NCI-H2029 (cell line): ENCODE measurements at regions not wholly inside any gene's neighbourhood (a gene's known extent, or its start where the extent isn't known, plus 50 kb on each side); places are given as distances from the start of the nearest gene placed in this dataset.

ENCODE experiments used
- DNase-seq: peaks from one replicate; lab custom pipeline; 2025; lab: John Stamatoyannopoulos, UW

GRCh38 chr2:8617048-8617447 lies 64.8 kb upstream of the ID2 start:
- DNase-seq: no peak

DNA sequence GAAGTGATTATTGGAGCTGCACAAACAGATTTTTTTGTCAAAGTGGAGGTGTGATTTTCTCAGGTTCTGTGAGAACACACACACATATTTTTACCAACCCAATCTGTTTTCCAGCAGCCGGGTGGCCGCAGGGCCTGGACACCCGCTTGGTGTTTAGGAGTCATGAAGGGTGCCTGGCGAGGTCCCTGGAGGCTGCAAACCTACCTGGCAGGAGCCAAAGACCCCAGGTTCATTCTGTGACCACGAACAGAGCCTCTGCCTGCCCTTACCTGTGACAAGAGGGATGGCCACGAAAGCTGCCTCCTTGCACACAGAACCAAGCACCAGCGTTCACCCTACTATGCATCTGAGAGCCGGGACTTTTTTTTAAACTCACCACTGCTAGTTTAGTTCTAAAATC lies 64.3 kb upstream of the ID2 start:
- no peak for DNase-seq

DNA sequence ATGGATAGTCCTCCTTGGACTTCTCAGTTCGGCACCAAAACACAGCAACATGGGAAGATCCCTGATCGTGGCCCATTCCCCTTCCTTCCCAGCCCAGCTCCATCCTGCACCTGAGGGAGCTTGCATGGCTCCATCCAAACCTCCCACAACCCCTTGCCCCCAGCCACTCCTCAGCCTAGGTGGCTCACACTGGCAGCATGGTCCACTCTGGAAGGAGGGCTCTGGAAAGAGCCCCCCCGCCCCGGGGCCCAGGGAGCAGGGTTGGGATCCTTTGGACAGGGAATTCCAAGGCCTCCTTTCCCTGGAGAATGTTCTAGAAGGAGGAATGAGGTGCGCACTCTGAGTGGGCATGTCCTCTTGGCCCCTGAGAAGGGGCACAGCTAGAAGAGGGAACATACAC lies 62.8 kb upstream of the ID2 start:
- no peak for DNase-seq

GRCh38 chr2:8620611-8621382 lies 61.1 kb upstream of the ID2 start:
- no peak for DNase-seq

GRCh38 chr2:8622199-8622911 lies 59.5 kb upstream of the ID2 start:
- no peak for DNase-seq

- DNase-seq: no peak
Measured at GRCh38 chr2:8622924-8623465, 58.9 kb upstream of the ID2 start.

GRCh38 chr2:8623576-8623957 lies 58.3 kb upstream of the ID2 start:
- no peak for DNase-seq

DNA sequence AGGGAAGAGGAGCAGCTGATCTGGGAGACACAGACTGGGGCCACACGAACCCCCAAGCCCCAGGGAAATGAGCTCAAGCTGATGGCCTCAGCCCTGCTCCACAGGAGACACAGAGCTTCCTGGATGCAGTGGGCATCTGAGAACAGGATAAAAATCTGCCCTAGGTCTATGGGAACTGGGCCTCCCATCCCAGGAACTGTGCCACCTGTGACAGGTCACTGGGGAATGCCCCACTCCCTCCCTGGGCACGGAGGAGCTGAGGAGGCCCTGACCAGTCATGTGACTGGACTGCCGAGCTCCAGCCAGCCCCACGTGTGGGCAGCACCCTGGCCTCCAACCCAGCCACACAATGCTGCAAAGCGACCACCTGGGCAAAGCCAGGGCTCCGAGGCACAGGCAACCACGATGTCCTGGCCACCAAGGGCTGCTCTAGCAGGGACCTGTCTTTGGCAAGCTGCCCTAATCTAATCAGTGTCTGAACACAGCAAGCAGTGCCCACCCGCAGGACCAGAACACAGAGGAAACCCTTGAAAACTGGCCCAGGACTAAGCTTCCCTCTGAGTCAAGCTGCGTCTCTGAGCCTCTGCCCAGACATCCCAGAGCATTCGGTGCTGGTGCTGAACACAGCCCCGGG lies 57.8 kb upstream of the ID2 start:
- no peak for DNase-seq

DNA sequence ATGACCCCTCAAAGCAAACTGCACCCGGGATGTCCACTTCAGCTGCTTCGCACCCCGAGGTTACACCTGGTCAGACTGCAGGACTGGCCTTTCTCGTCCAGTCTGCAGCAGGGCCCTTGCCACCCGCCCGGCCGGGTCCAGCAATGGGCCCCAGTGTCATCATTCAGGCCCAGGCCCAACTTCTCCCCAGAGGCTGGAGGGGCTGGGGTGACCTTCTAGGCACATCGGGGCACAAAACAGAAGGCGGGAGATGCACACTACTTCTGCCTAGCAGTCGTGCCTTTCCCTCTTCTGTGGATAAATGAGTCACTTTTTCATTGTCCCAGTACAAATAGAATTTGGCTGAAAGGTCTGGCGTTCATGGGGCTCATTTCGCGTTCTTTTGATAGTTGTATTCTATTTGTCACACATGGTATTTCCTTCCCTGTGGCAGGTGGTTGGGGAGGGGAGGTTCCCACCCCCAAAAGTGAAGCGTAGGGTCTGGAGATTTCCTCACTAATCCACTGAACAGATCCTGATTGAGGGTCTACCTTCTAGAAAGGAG lies 56.9 kb upstream of the ID2 start:
- DNase-seq: no peak

- no peak for DNase-seq
Measured at GRCh38 chr2:8625399-8626300, 56.2 kb upstream of the ID2 start.

GRCh38 chr2:8626572-8626971 lies 55.3 kb upstream of the ID2 start:
- DNase-seq: no peak

- no peak for DNase-seq
Measured at GRCh38 chr2:8627019-8627691, 54.7 kb upstream of the ID2 start.

- no peak for DNase-seq
Measured at GRCh38 chr2:8627692-8628085, 54.2 kb upstream of the ID2 start.

DNA sequence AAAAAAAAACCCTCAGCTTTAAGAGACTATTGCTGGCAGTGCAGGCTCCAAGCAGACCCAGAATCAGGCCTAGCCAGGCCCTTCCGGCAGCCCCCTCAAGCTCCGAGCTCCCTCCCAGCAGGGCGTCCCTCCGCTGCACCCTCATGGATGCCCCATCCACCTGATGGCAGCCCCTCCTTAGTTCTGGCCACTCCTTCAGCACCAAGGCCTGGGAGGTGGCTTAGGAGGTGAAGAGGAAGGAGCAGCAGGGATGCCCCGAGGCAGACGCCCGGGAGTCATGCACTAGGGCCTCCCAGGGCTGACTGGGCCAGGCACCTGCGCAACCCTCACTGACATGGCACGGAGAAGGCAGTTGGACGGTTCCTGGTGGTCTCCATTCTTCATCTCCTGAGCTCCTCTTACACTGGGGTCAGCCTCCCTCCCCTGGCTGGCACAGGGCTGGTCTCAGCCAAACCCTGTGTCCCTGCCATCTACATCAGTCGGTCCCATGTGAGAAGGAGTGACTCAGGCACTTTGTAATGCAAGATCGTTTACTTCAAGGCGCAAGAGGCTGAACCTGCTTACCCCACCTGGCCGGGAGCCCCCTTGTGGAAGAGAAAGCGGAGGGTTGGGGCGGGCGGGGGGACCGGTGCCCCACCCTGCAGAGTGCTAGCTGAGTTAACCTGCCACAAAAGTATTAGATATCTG lies 53.5 kb upstream of the ID2 start:
- DNase-seq: no peak

GRCh38 chr2:8628866-8629209 lies 53.0 kb upstream of the ID2 start:
- no peak for DNase-seq

GRCh38 chr2:8629402-8629801 lies 52.5 kb upstream of the ID2 start:
- DNase-seq: no peak

DNA sequence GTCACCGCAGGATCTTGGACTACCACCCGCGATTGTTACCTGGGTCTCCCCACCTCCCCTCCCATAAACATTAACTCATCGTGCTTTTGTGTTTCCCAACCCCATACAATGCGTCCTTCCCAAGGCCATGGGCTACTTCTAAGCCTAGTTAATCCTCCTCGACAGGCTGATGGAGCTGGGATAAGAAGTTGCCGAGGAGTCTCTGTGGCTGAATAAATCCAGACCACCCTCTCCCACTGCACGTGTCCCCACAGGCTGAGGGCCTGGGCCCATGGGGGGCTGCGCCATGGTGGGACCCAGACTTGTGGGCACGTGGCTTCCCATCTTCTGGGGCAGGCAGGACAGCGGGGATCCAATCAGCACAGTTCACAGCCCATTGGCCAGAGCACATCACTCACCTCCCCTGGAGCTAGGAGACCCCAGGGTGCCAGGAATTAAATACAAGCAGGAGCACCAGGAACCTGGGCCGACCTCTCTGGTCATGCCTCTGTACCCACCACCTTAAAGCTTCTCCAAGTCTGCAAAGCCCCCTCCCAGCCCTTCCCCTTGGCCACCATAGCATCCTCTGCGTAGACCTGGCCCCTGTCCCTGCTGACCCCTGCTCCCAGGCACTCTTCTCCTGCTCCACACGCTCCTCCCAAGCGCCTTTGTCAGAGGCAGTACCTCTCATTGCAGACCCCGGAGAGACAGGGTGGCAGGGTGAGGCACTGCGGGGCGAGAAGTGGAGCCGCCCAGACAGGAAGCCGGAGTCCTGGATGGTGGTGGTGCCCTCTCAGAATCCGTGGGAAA lies 51.0 kb upstream of the ID2 start:
- DNase-seq: no peak

GRCh38 chr2:8631465-8632005 lies 50.3 kb upstream of the ID2 start:
- no peak for DNase-seq
